ENCODE measurements at regions not wholly inside any gene's neighbourhood (a gene's known extent, or its start where the extent isn't known, plus 50 kb on each side); places are given as distances from the start of the nearest gene placed in this dataset.

DNA sequence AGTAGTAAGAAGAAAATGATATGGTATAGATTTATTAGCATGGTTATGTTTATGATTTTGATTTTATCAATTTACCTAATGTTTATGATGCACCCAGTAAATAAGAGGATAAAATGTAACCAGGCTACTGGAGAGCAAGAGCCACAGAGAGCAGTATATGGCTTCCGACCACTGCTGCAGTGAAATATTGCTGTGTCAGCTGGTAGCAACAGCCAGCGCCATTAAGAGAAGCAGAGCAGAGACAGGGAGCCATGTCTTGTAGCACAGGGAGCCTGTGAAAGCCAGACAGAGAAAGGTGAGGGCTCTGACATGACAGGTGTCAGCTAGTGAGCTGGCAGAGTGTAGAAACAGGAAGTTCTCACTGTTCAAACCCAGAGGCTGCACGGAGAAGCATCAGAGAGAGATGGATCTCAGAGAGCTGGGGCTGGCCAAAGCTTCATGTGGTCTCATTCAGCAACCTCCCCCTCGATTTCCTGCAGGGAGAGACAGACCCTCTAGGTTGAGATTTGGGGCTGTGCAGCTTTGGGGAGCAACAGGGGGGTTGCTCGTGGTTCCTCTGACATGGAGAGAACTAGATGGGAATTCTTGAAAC lies 202.1 kb downstream of the MED10 start:
- intact Hi-C loops (cut with micrococcal nuclease) = no loop called here

DNA sequence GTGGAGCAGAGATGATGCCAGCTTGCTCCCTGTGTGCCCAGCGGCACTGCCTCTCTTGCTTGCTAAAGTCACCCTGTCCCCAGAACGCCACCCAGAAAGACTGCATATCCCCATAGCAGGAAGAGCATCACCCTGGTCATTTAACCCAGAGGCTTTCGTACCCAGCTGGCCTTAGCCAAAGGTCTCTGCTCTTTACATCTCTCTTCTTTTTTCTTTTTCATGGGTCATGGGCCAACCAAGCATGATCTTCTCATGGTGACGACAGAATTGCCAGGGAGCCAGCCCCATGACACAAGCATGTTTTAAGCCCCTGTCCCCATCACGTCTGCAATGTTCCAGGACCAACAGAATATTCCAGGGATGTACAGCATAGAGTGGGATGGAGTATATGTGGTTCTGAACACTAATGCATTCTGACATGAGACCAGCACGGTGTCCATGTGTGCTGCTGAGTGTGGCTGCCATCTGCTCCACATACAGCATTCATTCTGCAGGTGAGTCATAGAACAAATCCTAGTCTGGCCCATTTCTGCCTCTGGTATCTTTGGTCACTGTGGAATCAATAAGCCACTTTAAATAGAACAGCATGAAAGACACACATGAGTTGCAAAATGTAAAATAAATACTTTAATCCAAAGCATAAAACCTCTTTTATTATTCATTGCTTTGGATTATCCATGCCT lies 203.0 kb downstream of the MED10 start:
- intact Hi-C loops (cut with micrococcal nuclease) = no loop called here

DNA sequence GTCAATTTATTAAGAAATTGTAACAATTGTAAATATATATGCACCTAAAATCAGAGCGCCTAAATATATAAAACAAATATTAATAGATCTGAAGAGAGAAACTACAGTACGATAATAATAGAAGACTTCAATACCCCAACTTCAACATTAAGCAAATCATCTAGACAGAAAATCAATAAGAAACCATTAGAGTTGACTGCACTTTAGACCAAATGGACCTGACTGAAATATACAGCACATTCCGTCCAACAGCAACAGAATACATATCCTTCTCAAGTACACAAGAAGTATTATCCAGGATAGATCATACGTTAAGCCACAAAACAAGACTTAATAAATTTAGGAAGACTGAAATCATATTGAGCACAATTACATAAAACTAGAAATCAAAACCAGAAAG lies 208.7 kb downstream of the MED10 start:
- intact Hi-C loops (cut with micrococcal nuclease) = no loop called here

GRCh38 chr5:6166698-6167394 lies 211.5 kb downstream of the MED10 start:
- intact Hi-C loops (cut with micrococcal nuclease) = no loop called here

DNA sequence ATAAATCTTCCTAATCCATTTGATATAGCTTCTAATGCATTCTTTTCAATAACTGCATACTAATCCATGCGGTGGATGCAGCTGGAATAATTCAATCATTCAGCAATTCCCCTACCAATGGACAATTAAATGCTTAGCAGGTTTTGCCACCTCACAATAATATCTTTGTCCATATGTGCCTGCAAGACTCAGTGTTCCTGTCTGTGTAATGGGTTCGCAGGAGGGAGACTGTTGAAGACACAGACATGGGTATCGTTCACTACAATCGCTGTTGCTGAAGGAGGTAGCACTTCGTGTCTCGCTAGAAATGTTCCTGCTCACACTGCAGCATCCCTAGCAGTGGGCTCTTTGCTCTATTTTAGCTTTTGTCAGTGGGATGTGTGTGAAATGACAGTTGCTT lies 214.4 kb downstream of the MED10 start:
- intact Hi-C loops (cut with micrococcal nuclease) = no loop called here

DNA sequence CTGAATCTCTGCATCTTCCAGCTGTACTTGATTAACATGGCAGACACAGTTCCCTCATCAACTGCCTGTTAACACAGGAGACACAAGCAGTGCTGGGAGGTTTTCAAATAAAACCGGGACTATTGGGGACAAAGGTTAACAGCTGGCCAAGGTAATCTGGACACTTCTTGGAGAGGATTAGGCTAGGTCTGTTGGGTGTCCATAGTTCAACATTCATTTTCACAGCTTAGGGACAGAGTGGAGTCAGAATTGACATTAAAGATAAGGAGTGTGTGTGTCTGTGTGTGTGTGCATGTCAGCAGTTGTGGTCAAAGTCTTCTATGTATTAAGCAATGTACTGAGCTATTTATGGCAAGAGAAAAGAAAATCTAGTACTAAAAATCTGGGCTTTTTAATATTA lies 216.2 kb downstream of the MED10 start:
- intact Hi-C loops (cut with micrococcal nuclease) = no loop called here

DNA sequence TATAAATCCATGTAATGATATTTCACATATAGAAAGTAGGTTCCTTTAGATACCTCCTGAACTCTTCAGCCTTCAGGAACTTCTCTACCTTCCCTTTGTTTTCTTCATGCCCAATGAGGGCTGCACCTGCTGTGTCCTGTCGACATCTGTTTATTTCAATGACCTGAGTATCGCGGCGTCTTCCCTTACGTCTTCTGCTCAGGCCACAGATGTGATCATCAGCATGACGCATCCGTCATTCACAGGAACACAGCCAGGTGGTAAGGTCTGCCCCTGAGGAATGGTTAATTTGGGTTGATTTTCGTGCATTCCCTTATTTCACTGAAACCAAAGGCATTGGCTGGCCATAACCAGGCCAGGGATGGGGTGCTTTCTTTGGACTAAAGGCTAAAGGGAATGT lies 217.1 kb downstream of the MED10 start:
- intact Hi-C loops (cut with micrococcal nuclease) = no loop called here

GRCh38 chr5:6159832-6160430 lies 218.4 kb downstream of the MED10 start:
- intact Hi-C loops (cut with micrococcal nuclease) = no loop called here

DNA sequence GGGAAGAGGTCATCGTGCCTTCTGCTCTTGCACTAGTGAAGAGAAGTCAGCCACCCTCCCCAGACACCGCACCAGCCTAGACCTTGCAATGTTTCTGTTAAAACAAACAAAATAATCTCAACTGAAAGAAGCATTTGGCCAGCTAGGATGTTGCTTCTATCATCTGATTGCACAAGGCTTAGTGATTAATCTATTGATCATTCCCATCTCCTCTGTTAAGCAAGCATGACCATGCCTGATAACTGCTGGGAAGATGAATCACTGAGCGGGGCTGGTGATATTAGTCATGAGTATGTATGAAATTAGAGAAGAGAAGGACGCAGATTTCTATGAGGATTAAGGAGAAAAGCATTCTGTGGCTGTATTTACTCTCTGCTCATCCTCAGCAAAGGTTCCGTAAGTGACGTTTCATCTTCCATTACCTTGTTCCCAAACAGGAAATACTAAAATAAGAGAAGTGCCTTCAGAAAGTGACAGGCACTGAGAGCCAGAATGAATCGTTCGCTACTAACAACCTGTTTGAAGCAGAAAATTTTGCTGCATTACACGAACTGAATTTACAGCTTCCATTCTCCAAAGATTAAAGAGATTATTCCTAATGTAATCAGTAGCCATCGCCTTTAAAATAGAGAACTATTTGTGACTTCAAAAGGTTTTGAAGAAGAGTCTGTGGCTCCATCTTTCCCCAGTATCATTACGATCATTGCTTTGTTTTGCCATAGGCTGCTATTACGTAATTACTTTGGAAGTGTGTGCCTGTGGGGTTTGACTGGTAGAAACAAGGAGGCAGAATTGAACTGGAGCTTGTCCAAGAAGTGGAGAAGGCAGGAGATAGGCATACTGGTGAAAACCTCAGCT lies 219.1 kb downstream of the MED10 start:
- intact Hi-C loops (cut with micrococcal nuclease) = no loop called here

GRCh38 chr5:6154216-6154615 lies 224.1 kb downstream of the MED10 start:
- intact Hi-C loops (cut with micrococcal nuclease) = no loop called here

GRCh38 chr5:6146271-6146670 lies 232.1 kb downstream of the MED10 start:
- intact Hi-C loops (cut with micrococcal nuclease) = no loop called here

GRCh38 chr5:6145616-6146237 lies 232.6 kb downstream of the MED10 start:
- intact Hi-C loops (cut with micrococcal nuclease) = no loop called here

DNA sequence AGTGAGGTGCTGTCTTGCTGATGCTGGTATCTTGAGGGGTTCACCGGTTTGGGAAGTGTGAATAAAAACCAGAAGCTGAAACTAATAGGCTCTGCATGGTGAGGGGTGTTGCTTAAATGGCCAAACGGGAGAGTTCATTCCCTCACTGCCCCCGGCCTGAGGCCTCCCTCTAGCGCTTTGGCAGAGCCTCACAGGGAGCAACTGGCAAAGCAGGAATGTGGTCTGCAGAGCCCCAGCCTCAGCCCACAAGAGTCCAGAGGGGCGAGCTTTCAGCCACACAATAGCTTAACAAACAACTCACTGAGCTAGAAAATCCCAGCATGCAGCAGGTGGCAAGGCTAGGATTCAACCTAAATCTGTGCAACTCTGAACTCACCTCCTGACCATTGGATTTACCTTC lies 234.8 kb downstream of the MED10 start:
- intact Hi-C loops (cut with micrococcal nuclease) = no loop called here

DNA sequence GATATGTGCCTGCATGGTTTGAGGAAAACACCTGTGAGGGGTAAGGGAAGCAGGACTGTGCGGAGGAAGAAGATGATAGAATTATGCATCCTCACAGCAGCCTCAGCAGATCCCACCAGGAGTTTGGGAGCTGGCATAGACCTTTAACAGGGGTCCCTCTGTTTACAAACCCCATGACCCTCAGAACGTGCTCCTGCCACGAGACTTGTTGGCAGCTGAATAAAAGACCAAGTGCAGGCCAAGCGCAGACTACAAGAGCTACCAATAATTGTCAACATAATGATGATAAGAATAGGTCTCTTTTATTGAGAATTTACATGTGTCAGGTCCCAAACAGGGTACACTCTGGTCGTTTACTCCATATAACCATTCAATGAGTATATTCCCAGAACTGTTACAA lies 236.0 kb downstream of the MED10 start:
- intact Hi-C loops (cut with micrococcal nuclease) = no loop called here

GRCh38 chr5:6140219-6140618 lies 238.1 kb downstream of the MED10 start:
- intact Hi-C loops (cut with micrococcal nuclease) = no loop called here

GRCh38 chr5:6135977-6136376 lies 242.4 kb downstream of the MED10 start:
- intact Hi-C loops (cut with micrococcal nuclease) = no loop called here

GRCh38 chr5:6134281-6134680 lies 244.1 kb downstream of the MED10 start:
- intact Hi-C loops (cut with micrococcal nuclease) = no loop called here

- intact Hi-C loops (cut with micrococcal nuclease) = no loop called here
These were observed 252.6 kb downstream of the MED10 start for GRCh38 chr5:6125781-6126180.

DNA sequence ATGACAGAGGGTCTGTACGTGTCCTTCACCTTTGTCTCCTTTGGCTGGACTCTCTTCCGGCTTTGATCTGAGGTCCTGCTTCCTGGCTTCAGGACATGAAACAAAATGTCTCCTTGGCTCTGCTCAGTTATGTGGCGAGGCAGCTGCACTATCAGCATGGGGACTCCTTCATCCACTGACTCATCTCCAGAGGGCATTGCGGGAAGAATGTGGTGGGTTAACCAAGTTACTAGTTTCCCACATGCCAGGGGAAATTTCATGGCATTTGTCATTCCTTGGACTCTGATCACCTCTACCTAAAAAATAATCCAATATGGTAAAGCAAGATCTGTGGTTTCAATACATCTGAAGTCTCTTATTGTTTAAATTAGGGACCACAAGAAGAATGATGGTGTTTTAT lies 259.7 kb downstream of the MED10 start:
- intact Hi-C loops (cut with micrococcal nuclease) = no loop called here

GRCh38 chr5:6117212-6117611 lies 261.1 kb downstream of the MED10 start:
- intact Hi-C loops (cut with micrococcal nuclease) = no loop called here

GRCh38 chr5:6115852-6116251 lies 262.5 kb downstream of the MED10 start:
- intact Hi-C loops (cut with micrococcal nuclease) = no loop called here
